ENCODE measurements at regions not wholly inside any gene's neighbourhood (a gene's known extent, or its start where the extent isn't known, plus 50 kb on each side); places are given as distances from the start of the nearest gene placed in this dataset.
A peak's percentile ranks its signal among the peaks of the same experiment; 100 is the strongest.

DNA sequence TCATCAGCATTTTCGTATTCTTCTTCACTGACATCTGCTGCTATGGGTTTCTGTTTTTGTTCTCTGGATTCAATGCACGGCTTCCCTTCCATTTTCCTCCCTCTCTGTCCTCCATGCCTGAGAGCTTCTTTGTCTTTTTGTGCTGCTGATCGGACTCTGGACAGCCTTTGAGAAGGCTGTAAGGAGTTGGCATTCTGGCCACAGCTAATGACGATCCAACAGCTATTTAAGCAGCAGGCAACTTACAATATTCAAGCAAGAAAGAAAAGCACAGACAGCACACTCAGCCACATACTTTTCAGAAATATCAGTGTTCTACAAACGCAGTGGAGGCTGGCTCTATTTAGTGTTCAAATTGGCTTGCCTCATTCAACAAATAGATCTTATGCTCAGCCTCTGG is 60.9 kb upstream of the ZC3H12C start:
- H3K9me3 ChIP-seq (replicated peaks; ENCODE audit: insufficient read depth, low read length) = no peaks in the 10 kb centered on the region
- H2AFZ ChIP-seq (ENCODE audit: low read length) = peak overlapping the region; percentile 85

DNA sequence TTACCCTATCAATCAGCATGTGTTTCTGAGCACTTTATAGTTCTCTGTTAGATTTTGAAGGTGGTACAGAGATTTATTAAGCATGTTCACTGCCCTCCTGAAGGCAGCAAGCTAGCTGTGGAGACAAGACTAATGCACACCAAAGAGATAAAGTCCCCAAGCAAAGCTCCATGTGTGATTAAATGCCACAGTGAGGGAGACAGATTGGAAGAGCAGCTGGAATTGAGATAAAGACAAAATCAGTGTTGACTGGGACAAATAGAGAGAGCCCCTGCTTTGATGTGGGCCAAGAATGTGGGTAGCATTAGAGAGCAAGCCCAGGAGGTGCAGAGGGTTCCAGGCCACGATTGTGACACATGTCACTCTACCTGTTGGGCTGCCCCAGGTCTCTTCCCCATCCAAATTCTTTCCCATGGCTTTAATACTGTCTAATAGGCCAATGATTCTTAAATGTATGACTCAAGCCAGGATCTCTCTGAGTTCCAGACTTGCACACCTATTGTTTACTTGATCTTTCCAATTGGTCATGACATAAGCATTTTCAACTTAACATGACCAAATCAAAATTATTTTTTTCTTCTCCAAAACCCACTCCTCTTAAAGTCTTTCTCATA is 60.1 kb upstream of the ZC3H12C start:
- H3F3A ChIP-seq (ENCODE audit: insufficient read depth, low read length) = 0 out of 2 replicates have a peak, but pooled peaks cover 6% of the 10 kb centered on the region
- DNase-seq = no peak
- no peaks in the 10 kb centered on the region for H3K9me2 ChIP-seq (replicated peaks; ENCODE audit: insufficient read depth, low read length)
- H2AFZ ChIP-seq (ENCODE audit: low read length) = peak overlapping the region; percentile 85
- no peaks in the 10 kb centered on the region for H4K20me1 ChIP-seq (ENCODE audit: insufficient read depth, low read length)
- H3K4me2 ChIP-seq (ENCODE audit: low read depth, low read length) = peak overlapping the region; percentile 67
- H3K9ac ChIP-seq (ENCODE audit: low read length) = no peak overlapping the region
- no peaks in the 10 kb centered on the region for H3K36me3 ChIP-seq (replicated peaks; ENCODE audit: insufficient read depth, low read length)
- H3K4me1 ChIP-seq (ENCODE audit: low read length) = peaks cover 17% of the 10 kb centered on the region
- H3K9me3 ChIP-seq (replicated peaks; ENCODE audit: insufficient read depth, low read length) = no peaks in the 10 kb centered on the region
- TF ChIP-seq, protein P1, sequence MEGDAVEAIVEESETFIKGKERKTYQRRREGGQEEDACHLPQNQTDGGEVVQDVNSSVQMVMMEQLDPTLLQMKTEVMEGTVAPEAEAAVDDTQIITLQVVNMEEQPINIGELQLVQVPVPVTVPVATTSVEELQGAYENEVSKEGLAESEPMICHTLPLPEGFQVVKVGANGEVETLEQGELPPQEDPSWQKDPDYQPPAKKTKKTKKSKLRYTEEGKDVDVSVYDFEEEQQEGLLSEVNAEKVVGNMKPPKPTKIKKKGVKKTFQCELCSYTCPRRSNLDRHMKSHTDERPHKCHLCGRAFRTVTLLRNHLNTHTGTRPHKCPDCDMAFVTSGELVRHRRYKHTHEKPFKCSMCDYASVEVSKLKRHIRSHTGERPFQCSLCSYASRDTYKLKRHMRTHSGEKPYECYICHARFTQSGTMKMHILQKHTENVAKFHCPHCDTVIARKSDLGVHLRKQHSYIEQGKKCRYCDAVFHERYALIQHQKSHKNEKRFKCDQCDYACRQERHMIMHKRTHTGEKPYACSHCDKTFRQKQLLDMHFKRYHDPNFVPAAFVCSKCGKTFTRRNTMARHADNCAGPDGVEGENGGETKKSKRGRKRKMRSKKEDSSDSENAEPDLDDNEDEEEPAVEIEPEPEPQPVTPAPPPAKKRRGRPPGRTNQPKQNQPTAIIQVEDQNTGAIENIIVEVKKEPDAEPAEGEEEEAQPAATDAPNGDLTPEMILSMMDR (IDR thresholded peaks at IDR 0.05; ENCODE audit: low read length) = no peak
- TF ChIP-seq EZH2 (optimal IDR thresholded peaks at IDR 0.05; ENCODE audit: low read depth, low read length) (no peak), EZH2phosphoT487 (IDR thresholded peaks at IDR 0.05; ENCODE audit: low read length) (no peak)
- H3K4me3 ChIP-seq (ENCODE audit: low read length) = no peak overlapping the region
- H3K79me2 ChIP-seq (ENCODE audit: low read length) = no peaks in the 10 kb centered on the region
- H3K27ac ChIP-seq (ENCODE audit: low read length) = 0 out of 2 replicates have a peak overlapping the region, but pooled peaks have one; percentile 52
- H3K27me3 ChIP-seq (replicated peaks; ENCODE audit: insufficient read depth, low read length) = no peaks in the 10 kb centered on the region

More for the DNA sequence above, 60.9 kb upstream of the ZC3H12C start:
- peak overlapping the region; percentile 52; the same call in 1 of the 2 replicates for H3K27ac ChIP-seq (ENCODE audit: low read length)
- peaks cover 17% of the 10 kb centered on the region for H3K4me1 ChIP-seq (ENCODE audit: low read length)
- H3K9ac ChIP-seq (ENCODE audit: low read length) = peak overlapping the region; percentile 37; the same call in 1 of the 2 replicates
- peak overlapping the region; percentile 67 for H3K4me2 ChIP-seq (ENCODE audit: low read depth, low read length)
- DNase-seq = peak; percentile 23
- TF ChIP-seq EZH2 (optimal IDR thresholded peaks at IDR 0.05; ENCODE audit: low read depth, low read length) = no peak
- TF ChIP-seq EZH2phosphoT487 (IDR thresholded peaks at IDR 0.05; ENCODE audit: low read length) = no peak
- TF ChIP-seq, protein P1 (IDR thresholded peaks at IDR 0.05; ENCODE audit: low read length) = no peak
- peak overlapping the region; percentile 46 for H3K4me3 ChIP-seq (ENCODE audit: low read length)
- H3K79me2 ChIP-seq (ENCODE audit: low read length) = no peaks in the 10 kb centered on the region
- no peaks in the 10 kb centered on the region for H3K27me3 ChIP-seq (replicated peaks; ENCODE audit: insufficient read depth, low read length)
- no peaks in the 10 kb centered on the region for H3K9me2 ChIP-seq (replicated peaks; ENCODE audit: insufficient read depth, low read length)
- no peaks in the 10 kb centered on the region for H3K36me3 ChIP-seq (replicated peaks; ENCODE audit: insufficient read depth, low read length)
- H4K20me1 ChIP-seq (ENCODE audit: insufficient read depth, low read length) = no peaks in the 10 kb centered on the region
- 0 out of 2 replicates have a peak, but pooled peaks cover 6% of the 10 kb centered on the region for H3F3A ChIP-seq (ENCODE audit: insufficient read depth, low read length)

DNA sequence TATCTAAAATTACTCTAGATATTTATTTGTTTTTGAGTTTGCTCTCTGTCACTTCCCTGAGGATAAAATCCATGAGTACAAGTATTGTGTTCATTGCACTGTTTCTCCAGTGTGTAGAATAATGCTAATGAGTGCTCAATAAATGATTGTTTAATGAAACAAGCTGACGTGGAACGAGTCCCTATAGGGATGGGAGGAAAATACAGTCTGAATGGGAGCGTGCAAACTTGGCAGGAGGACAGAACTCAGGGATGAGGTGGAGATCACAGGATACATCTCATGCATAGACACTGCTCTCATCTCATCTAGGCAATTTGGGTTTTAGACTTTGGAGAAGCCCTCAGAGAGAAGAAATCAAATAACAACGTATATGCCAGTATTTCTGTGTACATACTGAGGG is 58.4 kb upstream of the ZC3H12C start:
- Histone ChIP-seq H3K36me3 (replicated peaks; ENCODE audit: insufficient read depth, low read length) (no peaks in the 10 kb centered on the region), H3K79me2 (ENCODE audit: low read length) (no peaks in the 10 kb centered on the region), H4K20me1 (ENCODE audit: insufficient read depth, low read length) (no peaks in the 10 kb centered on the region), H3K4me1 (ENCODE audit: low read length) (peaks cover 17% of the 10 kb centered on the region), H3K4me2 (ENCODE audit: low read depth, low read length) (no peak overlapping the region), H2AFZ (ENCODE audit: low read length) (no peak overlapping the region), H3K27me3 (replicated peaks; ENCODE audit: insufficient read depth, low read length) (no peaks in the 10 kb centered on the region), H3K27ac (ENCODE audit: low read length) (no peak overlapping the region), H3K9me2 (replicated peaks; ENCODE audit: insufficient read depth, low read length) (no peaks in the 10 kb centered on the region), H3K4me3 (ENCODE audit: low read length) (no peak overlapping the region), H3K9me3 (replicated peaks; ENCODE audit: insufficient read depth, low read length) (no peaks in the 10 kb centered on the region; the same call in 1 of the 2 replicates), H3K9ac (ENCODE audit: low read length) (no peak overlapping the region), H3F3A (ENCODE audit: insufficient read depth, low read length) (0 out of 2 replicates have a peak, but pooled peaks cover 6% of the 10 kb centered on the region)
- TF ChIP-seq EZH2 (optimal IDR thresholded peaks at IDR 0.05; ENCODE audit: low read depth, low read length) (no peak), EZH2phosphoT487 (IDR thresholded peaks at IDR 0.05; ENCODE audit: low read length) (no peak)
- TF ChIP-seq, protein P1 (IDR thresholded peaks at IDR 0.05; ENCODE audit: low read length) = no peak
- no peak for DNase-seq
